ENCODE measurements at regions not wholly inside any gene's neighbourhood (a gene's known extent, or its start where the extent isn't known, plus 50 kb on each side); places are given as distances from the start of the nearest gene placed in this dataset.
"Not testable (repeated sequence)": the region's sequence is repeated elsewhere in the genome, so short reads cannot be mapped to it uniquely, and the experiment has no call there.

DNA sequence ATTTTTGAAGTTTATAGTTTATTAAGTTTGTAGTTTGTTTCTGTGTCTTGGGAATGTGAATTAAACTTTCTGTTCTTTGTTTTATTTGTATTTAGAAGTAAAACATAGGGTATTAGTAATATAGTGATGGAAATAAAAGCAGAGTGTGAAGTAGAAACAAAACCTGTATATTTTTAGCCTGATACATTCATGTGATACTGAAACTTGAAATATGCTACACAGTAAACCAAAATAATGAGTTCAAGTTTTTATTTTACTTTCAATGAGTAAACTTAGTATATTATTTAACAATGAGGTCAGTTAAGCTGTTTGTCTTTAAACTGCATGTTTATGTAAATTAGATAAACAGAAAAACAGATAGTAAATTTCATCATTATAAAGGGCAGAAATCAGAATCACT lies 1592.6 kb downstream of the GRIK2 start:
- DNase-seq, result no peak

DNA sequence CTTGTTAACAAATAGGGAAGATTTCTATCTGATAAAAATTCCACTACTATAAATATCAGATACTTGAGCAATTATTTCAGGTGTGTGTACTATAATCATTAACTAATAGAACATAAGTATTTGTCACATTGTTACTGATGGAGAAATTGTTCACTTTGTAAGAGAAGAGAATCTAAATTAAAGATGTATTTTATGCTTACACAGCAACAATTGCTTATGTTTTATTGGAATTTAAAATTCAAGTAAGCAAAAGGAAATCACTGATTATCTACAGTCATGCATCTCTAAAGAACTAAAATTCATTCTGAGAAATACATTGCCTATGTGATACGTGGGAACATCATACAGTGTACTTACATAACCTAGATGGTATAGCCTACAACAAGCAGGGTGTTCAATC lies 1590.8 kb downstream of the GRIK2 start:
- DNase-seq, result no peak

DNA sequence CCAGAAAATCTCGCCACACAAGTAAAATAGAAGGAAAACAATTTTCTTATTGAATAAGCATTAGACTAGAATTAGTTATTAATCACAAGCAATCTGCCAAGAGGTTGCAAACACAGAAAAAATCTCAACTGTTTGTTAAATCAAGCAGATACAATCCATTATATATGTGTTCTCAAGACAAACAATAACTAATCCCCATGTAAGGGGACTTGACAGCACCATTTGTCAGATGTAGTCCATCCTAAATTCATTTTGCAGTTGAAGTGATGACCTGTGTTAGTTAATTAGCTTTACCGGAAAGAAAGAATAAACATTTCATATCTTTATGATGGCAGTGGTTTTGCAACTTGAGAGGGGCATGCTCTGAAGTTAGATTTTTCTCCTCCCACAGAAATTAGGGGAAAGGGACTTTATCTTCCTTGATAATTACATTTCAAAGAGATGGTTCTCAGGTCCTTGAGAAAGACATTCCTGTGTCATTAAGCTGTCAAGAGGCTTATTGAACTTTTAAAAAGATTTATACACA lies 1588.0 kb downstream of the GRIK2 start:
- no peak for DNase-seq

DNA sequence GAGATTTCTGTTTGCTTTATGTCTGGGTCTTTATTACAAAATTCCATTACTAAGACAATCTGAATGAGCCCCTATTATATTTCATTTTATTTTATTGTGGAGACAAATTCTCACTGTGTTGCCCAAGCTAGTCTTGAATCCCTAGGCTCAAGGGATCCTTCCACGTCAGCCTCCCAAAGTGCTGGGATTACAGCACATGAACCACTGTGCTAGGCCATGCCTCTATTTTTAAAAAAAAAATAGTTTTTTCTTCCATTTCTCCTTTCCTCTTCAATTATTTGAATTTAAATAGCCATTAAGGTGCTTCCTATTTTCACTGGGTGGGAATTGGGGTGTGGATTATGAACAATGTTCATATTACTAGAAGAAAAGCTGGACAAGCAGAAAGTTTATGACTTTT lies 1587.4 kb downstream of the GRIK2 start:
- no peak for DNase-seq

DNA sequence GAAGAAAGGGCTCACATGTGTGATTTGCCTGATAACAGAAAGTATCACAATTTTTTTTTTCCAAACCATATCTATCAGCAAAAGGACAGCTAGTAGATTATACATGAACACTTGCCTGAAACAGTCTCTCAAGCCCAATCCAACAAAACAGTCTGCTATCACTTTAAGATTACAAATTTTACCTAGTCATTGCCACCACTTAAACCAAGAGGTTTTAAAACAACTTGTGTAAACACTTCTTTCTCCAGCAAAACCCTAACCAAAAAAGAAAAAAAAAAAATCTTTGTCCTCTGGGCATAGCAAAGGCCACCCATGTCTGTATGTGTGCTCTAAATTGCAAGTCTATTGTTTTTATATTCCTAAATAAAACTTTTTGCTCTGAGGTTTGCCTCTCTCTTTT lies 1568.4 kb downstream of the GRIK2 start:
- no peak for DNase-seq

DNA sequence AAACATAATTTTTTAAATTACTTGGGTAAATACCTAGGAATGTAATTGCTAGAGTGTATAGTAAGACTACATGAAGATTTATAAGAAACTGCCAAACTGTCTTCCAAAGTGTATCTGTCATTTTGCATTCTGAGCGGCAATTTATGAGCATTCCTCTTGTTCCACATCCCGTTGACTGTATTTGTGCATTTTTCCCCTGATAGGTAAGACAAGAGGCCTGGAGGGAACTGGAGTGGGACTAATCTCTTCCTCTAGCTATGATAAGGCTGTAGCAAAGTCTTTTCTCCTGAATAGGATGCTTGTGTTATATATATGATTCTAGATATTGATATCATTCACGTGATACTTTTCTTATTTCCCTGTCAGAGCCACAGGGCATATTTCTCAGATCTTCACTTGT lies 1557.5 kb downstream of the GRIK2 start:
- no peak for DNase-seq

DNA sequence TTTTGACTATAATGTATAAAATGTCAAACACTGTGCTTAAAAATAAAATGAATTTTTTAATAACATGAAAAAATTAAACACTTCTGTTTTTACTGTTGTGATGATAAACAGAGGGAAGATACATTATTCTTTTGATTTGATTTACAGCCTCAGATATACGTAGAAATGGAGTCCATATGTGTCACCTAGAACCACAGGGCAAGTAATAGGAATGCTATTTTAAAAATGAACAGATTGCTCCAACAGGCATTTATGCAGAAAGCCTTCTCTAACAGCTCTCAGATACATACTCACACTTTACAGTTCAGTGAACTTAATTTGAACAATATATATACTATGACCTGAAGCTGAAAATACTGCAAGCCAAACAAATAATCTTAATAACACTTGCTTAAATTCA lies 1551.0 kb downstream of the GRIK2 start:
- DNase-seq, result peak in 1 of 2 experiments; percentile 1

DNA sequence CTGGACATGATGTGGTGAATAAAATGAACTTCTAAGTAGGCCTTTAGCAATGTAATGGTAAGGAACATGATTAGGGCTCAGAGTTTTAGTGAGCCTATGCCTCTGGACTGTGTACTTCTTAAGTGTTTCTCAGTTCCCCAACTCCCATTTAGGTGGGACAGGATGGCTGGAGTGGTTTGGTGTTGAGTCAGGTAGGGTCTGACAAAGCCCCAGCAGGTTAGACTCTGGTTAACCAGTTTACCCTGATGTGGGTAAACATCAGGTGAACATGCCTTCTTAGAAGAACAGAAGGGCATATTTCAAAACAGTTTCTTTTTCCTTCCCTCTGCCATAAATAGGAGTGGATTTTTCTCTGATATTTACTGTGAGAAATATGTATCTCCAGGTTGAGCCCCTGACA lies 1548.7 kb downstream of the GRIK2 start:
- DNase-seq, result no peak

DNA sequence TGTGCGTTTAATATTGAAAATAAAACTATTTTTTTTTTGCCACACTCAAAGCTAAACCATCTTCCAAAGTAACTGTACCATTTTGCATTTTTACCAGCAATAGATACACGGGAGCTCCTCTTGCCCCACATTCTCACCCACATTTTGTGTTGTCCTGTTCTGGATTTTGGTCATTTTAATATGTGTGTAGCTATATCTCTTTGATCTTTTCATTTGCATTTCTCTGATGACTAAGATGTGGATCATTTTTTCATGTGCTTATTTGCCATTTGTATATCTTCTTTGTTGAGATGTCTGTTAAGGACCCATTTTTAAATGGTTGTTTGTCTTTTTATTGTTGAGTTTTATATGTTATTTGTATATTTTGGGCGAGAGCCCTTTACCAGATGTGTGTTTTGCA lies 1543.5 kb downstream of the GRIK2 start:
- no peak for DNase-seq

DNA sequence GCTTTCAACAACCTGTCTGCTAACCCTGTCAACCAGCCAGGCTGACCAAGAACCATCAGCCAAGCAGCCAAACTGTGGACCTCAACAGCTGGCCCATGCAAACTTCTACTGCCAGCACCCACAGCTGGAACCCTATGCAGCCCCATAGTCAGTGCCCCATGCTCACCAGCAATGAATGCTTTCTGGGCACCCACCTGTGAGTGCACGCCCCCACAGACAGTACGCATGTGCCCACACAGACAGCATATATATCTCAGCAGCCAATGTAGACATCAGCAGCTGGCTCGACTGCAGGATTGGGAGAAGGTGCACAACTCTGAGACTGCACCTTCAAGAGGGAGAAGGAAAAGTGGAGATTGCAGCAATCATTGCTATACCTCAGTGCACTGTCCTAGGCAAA lies 1534.6 kb downstream of the GRIK2 start:
- DNase-seq, result no peak

DNA sequence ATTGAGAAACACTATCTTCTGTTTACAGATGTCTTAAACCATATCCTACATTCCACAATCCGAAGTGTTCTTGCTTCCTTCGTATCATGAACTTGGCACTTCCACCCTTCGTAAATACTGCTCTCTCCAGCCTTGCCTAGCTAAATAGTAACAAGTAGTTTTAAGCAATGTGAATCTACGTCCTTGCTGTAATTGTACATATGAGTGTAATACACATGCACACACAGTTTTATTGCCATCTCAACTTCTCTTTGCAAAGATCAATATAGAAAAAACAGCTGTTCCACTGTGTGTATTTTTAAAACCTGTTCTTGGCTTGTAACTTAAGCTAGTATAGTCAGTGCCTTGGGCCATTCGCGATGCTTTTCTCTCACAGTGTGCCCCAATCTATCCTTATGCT lies 1524.7 kb downstream of the GRIK2 start:
- no peak for DNase-seq

DNA sequence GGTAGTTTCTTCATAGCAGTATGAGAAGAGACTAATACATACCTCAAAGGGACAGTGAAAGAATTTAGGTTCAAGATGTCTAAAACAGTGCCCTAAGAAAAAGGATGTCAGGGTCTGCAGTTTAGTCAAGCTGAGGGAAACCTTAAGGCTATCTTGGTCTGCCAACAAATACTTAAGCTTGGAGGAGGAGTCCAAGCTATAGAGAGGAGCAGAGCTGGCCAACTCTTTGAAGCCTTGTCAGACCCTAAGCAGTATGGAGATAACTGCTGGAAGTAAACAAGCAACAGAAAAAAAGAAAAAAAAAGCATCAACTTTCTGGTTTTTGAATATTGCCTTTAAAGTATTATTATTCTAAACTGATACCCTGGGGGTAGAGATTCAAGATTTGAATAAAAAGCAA lies 1518.1 kb downstream of the GRIK2 start:
- no peak for DNase-seq

DNA sequence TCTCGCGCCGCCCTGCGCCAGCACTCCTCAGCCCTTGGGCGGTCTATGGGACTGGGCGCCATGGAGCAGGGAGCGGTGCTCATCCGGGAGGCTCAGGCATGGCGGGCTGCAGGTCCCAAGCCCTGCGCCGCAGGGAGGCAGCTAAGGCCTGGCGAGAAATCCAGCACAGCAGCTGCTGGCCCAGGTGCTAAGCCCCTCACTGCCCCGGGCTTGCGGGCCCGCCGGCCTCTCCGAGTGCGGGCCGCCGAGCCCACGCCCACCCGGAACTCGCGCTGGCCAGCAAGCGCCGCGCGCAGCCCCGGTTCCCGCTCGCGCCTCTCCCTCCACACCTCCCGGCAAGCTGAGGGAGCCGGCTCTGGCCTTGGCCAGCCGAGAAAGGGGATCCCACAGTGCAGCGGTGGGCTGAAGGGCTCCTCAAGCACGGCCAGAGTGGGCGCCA lies 1517.2 kb downstream of the GRIK2 start:
- DNase-seq, result not testable (repeated sequence)

DNA sequence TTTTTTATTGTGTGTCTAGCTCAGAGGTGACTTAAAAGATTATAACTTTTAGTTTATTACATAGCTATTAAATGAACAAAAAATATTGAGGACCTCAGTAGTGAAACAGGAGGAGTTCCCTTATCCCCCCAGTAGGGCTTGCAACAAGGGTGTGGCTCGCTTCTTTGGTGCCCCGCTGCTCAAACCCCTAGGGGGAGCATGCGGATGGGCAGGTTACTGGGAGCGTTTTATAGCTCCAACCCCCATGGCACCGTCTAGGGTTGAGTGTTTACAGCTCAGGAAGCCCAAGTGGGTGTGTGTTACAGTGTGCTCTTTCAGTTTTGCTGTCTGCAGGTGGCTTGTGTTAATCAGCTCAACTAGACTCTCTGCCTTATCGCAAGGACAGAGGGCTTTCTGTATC lies 1513.7 kb downstream of the GRIK2 start:
- no peak for DNase-seq

DNA sequence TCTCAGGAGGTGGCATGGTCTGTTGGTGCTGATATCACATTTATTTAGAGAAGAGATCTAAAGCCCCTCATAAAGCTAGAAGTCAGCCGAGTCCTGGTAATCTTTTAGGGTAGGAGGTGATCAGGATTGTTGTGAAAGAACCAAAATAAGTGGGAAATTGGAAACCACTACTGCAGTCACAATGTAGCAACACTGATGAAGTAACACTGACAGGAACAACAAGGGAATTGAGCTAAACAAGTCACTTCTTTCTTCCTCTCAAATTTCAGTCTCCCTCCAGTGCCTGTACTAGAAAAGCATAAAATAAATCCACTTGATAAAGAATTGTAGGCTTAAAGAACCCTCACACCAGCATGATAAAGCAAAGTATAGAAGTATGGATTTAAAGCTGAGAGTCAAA lies 1509.0 kb downstream of the GRIK2 start:
- no peak for DNase-seq

DNA sequence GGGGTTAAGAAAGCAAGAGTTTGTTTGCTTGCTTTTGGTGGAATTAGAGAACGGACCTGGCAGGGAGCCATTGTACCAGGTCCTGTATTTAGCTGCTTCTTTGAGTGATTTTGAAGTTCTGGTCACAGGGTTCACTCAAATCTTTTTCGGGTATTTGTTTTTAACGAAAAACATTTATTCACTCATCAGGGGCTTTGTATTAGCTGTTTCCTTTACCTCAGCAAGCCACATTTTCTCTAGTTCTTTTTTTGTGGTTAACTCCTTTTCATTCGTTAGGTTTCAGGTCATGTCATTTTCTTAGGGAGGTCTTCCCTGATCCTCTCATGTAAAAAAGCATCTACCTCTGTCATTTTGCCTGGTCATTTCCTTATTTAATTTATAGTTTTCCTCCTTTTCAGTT lies 1502.2 kb downstream of the GRIK2 start:
- no peak for DNase-seq

DNA sequence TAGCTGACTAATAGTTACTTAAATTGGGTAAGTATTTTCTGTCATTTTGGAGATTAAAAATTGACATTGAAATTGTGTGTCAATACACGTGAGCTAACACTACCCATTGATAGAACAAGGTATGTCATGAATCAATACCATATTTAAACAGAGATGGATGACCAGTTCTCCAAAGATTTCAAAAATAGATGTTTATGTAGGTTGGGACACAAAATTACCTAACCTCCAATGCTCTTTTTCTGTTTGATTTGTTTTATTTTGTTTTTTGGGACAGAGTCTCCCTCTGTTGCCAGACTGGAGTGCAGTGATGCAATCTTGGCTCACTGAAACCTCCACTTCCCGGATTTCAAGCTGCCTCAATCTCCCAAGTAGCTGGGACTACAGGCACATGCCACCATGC lies 1491.7 kb downstream of the GRIK2 start:
- no peak for DNase-seq

DNA sequence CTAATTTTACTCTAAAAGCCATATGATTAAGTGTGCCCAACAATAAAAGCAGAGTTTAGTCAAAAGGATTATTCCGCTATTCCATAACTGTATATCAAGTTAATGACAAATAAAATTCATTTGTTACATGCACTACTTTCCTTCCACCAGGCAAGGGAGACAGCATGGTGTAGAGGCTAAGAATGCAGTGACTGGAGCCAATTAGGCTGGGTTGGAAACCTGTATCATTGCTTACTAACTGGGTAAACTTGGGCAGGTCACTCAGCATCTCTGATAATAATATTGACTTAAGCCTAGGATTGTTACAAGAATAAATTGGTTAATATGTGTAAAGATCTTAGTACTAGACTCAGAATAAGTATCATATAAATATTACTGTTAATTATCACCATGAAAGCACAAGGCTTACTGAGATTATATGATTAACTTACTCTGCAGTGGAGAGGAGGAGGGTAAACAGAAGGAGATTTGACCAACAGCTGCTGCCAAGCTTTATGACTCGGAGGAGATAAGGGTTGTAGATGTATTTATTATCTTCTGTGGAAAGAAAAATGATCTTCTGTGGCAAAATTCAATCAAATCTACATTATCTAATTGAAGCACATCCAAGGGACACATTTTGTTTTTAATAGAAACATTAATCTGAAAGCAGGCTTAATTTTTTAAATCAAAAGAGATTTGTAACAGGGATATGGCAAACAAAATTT lies 1459.9 kb downstream of the GRIK2 start:
- DNase-seq, result peak in 1 of 2 experiments; percentile 0

DNA sequence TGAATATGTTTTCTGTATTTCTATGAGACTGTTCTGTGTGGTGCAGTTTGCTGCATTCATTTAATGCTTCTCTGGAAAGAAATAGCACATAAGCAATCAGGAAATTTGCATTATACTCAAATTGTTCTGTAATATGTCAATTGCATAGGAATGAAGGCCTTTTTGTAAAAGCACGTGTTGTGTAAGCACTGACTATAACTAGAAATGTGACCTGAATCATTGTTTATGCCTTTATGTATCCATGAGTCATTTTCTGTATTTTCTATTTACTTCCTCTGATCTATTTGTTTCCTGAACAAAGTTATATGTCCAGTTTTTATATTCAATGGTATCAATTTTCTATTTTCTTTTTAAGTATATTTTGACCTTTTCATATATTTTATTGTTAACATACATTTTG lies 1455.3 kb downstream of the GRIK2 start:
- no peak for DNase-seq

DNA sequence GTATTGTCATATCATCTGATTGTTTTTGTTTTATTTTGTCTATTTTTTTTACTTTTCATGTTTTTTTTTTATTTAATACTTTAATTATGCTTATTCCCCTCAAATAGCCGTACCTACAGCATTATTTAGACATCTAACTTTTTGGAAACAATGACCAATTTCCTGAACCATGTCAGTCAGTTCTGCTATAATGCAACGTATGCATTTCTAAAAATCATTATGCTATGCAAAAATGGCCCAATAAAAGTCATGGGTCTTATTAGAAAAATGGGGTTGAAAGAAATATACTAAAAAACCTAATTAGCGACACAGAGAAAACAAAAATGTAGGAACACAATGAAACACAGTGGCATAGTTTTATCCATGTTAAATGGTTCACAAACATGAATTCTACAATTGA lies 1454.7 kb downstream of the GRIK2 start:
- no peak for DNase-seq

DNA sequence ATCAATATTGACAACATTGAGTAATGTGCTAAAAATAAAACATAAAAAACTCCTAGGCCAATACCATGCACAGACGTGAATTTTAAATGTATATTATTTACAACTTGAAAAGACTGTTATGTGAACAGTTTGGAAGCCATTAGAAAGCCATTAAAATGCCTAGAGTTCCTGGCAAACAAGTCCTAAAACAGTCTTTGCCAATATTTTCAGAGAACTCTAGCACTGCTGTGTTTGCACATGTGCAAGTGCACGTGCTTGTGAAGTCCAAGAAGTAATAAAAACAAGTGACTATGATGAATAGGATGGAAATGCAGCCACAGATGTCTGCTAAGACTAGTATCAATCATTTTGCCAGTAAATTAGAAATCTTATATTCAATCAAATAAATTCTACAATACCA lies 1447.6 kb downstream of the GRIK2 start:
- peak; percentile 53 to 89 for DNase-seq

DNA sequence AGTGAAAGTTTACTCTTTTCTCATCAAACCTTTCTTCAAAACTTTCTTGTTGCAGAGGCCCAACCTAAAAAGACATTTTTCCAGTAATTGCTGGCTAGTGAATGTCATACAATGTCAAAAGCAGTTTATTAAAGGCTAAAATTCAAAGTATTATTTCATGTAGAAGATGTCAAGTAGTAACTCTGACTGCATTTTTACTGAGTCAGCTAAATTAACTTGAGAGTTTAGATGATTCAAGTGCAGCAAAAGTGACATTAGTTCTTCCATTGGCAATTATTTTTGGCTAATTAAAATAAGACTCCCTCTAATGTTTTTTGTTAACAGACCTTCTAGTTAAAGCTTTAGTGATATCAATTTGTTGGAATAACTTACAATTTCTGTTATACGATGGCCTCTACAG lies 1438.5 kb downstream of the GRIK2 start:
- DNase-seq, result no peak

DNA sequence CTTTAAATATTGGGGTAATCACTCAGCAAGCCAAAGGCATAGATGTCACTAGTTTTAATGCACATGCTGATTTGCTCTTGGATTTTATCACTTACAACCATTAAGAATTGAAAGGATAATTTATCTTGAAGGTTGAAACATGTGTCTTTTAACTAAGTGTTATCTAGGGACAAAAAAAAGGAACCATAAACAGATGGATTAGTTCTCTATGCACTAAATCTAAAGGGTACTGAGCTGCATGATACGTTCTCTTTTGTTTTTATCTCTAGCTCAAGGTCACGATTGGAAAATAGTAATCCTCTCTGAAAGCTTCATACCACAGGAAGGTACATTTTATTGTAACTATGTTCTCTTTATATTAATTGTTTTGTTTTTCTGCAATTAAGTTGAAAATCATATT lies 1426.6 kb downstream of the GRIK2 start:
- no peak for DNase-seq

DNA sequence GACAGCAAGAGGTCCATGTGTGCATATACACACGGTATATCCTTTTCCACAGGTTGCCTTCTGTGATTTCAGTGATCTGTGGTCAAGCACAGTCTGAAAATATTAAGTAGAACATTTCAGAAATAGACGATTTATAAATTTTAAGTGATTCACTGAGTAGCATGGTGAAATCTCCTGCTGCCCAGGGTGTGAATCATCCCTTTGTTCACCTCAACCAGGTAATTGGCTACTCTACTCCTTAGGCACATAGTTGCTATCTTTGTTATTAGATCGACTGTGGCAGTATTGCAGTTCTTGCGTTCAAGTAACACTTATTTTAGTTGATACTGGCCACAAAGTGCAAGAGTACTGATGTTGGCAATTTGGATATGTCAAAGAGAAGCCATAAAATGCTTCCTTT lies 1421.7 kb downstream of the GRIK2 start:
- DNase-seq, result no peak
